BJ (cell line): ENCODE measurements at regions not wholly inside any gene's neighbourhood (a gene's known extent, or its start where the extent isn't known, plus 50 kb on each side); places are given as distances from the start of the nearest gene placed in this dataset.

Experiments
- CTCF ChIA-PET: fragments of 350-600 bp; formaldehyde crosslinking; extraction: SDS; loops from one replicate; lab custom pipeline; 2021; ENCODE audit warnings: antibody characterized with exemption, inconsistent platforms; lab: Yijun Ruan, JAX
- POLR2A ChIA-PET: fragments of 300-600 bp; sonication (Branson Sonifier 250); formaldehyde crosslinking; extraction: SDS; loops from one replicate; lab custom pipeline; 2021; ENCODE audit warnings: antibody characterized with exemption; lab: Charles Lee
- DNase-seq: peaks from one replicate; pipeline ENCODE4 v3.0.0-alpha.2; 2011; ENCODE audit warnings: low read depth
- H3K27me3 ChIP-seq: 2 replicates; pipeline ENCODE4 v1.6.0; 2011; ENCODE audit warnings: low read length; ENCODE audit not compliant: control insufficient read depth, insufficient read depth
- H3K36me3 ChIP-seq: 2 replicates; pipeline ENCODE4 v1.5.1; 2011; ENCODE audit warnings: low read length; ENCODE audit not compliant: control insufficient read depth, insufficient read depth
- H3K4me3 ChIP-seq: 2 replicates; pipeline ENCODE4 v1.5.1; 2011; ENCODE audit warnings: low read depth, mild to moderate bottlenecking, control low read depth, low read length
- TF ChIP-seq, protein P1 (sequence below): IDR thresholded peaks from 2 replicates; pipeline ENCODE4 v1.5.1; 2011; ENCODE audit warnings: low read depth, mild to moderate bottlenecking, control low read depth, inconsistent platforms, low read length, moderate library complexity; ENCODE audit not compliant: insufficient read depth

DNA sequence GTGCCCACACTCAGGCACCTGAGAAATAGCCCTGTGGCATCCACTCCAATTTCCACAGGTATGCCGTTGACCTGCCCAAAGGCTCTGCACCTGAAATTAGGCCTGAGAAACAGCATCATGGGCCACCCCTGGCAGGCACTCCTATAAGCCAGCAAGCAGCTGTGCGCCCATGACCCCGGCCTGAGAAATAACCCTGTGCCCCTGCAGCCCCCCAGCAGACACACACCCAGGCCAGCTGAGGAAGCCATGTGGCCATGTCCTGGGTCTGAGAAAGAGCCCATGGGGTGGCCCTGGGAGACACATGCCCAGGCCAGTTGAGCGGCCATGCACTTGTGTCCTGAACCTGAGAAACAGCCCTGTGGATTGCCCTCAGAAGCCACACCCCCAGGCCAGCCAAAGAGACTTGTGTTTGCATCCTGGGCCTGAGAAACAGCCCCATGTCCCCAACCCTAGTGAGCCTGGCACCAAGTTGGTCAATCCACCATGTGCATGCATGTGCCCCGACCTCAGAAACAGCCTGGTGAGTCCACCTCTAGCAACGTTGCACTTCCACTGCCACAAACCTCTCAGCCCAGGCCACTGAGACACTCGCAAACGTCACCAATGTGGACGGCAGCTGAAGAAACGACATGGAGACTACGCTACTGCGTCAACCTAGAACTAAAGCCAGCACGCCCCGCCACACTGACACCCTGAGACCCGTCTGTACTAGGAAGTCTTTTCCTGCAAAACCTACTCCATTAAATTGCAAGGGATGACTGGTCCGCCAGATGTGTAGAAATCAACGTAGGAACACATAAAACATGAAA is 411.9 kb downstream of the TMEM121 start:
- POLR2A ChIA-PET, result no interaction called here
- TF ChIP-seq, protein P1, sequence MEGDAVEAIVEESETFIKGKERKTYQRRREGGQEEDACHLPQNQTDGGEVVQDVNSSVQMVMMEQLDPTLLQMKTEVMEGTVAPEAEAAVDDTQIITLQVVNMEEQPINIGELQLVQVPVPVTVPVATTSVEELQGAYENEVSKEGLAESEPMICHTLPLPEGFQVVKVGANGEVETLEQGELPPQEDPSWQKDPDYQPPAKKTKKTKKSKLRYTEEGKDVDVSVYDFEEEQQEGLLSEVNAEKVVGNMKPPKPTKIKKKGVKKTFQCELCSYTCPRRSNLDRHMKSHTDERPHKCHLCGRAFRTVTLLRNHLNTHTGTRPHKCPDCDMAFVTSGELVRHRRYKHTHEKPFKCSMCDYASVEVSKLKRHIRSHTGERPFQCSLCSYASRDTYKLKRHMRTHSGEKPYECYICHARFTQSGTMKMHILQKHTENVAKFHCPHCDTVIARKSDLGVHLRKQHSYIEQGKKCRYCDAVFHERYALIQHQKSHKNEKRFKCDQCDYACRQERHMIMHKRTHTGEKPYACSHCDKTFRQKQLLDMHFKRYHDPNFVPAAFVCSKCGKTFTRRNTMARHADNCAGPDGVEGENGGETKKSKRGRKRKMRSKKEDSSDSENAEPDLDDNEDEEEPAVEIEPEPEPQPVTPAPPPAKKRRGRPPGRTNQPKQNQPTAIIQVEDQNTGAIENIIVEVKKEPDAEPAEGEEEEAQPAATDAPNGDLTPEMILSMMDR, result no peak

DNA sequence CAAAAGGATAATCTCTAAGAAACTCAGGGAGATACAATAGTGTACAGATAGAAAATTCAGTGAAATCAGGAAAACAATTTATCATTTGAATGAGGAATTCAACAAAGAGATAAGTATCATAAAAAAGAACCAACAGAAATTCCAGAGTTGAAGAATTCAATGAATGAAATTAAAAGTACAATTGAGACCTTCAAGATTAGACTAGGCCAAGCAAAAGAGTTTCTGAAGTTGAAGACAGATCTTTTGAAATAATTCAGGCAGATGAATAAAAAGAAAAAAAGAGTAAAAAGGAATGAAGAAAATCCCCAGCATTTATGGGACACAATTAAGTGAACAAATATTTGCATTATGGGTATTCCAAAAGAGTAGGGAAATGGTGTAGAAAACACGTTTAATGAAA is 412.6 kb downstream of the TMEM121 start:
- TF ChIP-seq, protein P1, result no peak
- ChIA-PET POLR2A (no interaction called here), CTCF (no interaction called here)

More for the DNA sequence above, 411.9 kb downstream of the TMEM121 start:
- CTCF ChIA-PET, result no interaction called here
- DNase-seq, result no peak
- no peak overlapping the region for H3K4me3 ChIP-seq
- H3K27me3 ChIP-seq, result no peaks in the 10 kb centered on the region
- no peaks in the 10 kb centered on the region for H3K36me3 ChIP-seq

DNA sequence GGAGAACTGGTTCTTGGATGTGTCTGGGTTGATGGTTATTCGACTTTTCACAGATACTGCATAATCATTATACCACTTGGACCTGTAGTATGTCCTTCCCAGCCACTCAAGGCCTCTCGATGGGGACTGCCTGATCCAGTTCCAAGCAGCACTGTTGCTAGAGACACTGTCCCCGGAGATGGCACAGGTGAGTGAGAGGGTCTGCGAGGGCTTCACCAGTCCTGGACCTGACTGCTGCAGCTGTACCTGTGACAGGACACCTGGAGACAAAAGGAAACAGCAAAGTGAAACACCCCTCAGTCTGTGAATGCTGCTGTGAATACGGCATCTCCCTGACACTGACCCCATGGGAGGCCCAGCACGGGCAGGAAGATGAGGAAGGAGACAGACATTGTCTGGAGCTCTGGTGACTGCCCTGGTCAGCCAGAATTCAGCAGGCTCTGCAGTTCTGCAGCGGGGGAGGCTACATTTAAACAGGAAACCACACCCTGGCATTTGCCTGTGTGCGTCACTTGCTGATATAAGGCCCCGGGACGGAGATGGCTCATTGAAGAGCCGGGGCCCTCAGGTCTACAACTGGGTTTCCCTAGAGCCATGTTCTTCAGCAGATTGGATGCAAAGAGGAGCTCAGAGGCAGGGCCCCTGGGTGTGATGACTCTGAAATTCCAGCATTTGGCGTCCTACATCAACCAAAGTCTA is 413.6 kb downstream of the TMEM121 start:
- Histone ChIP-seq H3K4me3 (no peak overlapping the region), H3K36me3 (no peaks in the 10 kb centered on the region), H3K27me3 (no peaks in the 10 kb centered on the region)
- POLR2A ChIA-PET, result no interaction called here
- TF ChIP-seq, protein P1, result no peak
- CTCF ChIA-PET, result no interaction called here
- DNase-seq, result no peak

More for the DNA sequence above, 412.6 kb downstream of the TMEM121 start:
- Histone ChIP-seq H3K27me3 (no peaks in the 10 kb centered on the region), H3K4me3 (no peak overlapping the region), H3K36me3 (no peaks in the 10 kb centered on the region)
- DNase-seq, result no peak

DNA sequence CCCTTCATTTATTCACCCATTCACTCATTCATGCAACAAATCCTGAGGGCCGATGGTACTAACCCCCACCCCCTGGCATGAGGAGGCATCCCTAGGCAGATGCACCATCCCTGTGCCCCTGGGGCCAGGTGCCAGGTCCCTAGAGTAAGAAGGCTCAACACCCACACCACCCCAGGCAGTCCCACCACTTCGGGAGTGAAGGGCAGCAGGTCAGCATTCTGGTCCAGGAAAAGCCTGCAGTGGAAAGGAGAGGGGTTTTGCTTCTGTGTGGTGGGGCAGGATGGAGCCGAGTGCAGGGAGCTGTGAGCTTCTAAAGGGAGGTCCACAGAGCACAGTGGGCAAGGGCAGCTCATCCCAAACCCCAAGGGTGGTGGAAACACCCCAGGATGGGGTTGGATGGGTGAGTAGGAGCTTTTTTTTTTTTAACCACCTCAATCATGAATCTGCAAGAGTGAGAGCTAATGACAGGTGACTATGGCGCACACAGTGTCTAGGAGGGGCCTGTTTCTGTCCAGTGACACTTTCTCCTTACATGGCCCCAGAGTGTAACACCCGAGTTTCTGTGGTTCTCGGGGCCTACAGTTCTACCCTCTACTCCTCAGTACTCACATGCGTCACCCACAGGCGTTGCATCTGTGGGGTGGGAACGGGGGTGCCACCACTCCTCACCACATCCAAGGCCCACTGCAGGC is 414.3 kb downstream of the TMEM121 start:
- ChIA-PET CTCF (no interaction called here), POLR2A (no interaction called here)
- TF ChIP-seq, protein P1, result no peak
- DNase-seq, result no peak
- Histone ChIP-seq H3K4me3 (no peak overlapping the region), H3K36me3 (no peaks in the 10 kb centered on the region), H3K27me3 (no peaks in the 10 kb centered on the region)
